ENCODE measurements at regions not wholly inside any gene's neighbourhood (a gene's known extent, or its start where the extent isn't known, plus 50 kb on each side); places are given as distances from the start of the nearest gene placed in this dataset.

DNA sequence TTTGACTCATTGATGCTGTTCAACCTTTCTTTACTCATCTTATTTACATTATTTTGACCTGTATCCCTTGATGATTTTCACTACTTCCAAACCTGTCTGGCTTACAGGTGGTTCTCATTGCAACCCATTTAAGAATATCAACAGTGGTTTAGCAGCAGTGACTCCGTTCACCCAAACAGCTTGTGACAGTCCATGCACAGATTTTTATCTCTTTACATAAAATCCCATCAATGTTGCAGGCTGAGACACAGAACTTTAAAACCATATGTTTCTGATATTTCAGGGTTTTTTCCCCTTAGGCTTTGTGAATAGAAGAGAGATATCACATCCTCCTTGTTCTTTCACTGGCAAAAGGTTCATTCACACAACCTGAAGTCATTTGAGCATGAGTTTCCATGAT, 149.1 kb upstream of the CDIN1 start:
- DNase-seq (no peak), ATAC-seq (no peak)
- Histone ChIP-seq H3K36me3 (no peaks in the 10 kb centered on the region), H3K27me3 (ENCODE audit: low read depth) (no peaks in the 10 kb centered on the region), H3K9me3 (no peaks in the 10 kb centered on the region), H3K4me3 (no peak overlapping the region), H3K27ac (no peak overlapping the region), H3K4me1 (no peaks in the 10 kb centered on the region)
- TF ChIP-seq, protein P1, sequence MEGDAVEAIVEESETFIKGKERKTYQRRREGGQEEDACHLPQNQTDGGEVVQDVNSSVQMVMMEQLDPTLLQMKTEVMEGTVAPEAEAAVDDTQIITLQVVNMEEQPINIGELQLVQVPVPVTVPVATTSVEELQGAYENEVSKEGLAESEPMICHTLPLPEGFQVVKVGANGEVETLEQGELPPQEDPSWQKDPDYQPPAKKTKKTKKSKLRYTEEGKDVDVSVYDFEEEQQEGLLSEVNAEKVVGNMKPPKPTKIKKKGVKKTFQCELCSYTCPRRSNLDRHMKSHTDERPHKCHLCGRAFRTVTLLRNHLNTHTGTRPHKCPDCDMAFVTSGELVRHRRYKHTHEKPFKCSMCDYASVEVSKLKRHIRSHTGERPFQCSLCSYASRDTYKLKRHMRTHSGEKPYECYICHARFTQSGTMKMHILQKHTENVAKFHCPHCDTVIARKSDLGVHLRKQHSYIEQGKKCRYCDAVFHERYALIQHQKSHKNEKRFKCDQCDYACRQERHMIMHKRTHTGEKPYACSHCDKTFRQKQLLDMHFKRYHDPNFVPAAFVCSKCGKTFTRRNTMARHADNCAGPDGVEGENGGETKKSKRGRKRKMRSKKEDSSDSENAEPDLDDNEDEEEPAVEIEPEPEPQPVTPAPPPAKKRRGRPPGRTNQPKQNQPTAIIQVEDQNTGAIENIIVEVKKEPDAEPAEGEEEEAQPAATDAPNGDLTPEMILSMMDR (IDR thresholded peaks at IDR 0.05): no peak
- intact Hi-C loops (cut with DNase I): no loop called here

DNA sequence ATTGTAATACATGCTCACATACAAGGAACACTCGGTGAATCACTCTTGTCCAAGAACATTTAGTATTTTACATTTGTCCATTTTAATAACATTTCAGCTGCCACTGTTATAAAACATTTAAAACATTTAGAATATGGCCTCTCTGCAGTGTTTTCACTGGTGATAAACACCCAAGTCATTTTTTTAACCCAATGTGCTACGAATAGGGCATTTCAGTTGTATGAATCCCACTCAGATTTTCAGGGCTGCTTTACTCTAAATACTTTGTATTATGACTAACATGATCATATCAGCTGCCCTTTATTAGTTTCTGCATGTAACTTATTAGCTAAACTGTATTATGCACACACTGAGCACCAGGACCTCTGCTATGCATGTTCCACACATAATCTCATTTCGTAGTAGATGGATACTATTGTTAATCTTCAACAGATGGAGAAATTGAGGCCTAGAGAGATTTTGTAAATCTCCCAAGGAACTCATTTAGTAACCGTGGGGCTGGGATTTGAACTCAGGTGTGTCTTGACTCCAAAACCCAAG, 148.6 kb upstream of the CDIN1 start:
- TF ChIP-seq, protein P1 (IDR thresholded peaks at IDR 0.05): no peak
- no peaks in the 10 kb centered on the region for H3K9me3 ChIP-seq
- no peak overlapping the region for H3K27ac ChIP-seq
- ATAC-seq (no peak), DNase-seq (no peak)
- H3K4me1 ChIP-seq: no peaks in the 10 kb centered on the region
- H3K36me3 ChIP-seq: no peaks in the 10 kb centered on the region
- intact Hi-C loops (cut with DNase I): no loop called here
- H3K4me3 ChIP-seq: no peak overlapping the region
- no peaks in the 10 kb centered on the region for H3K27me3 ChIP-seq (ENCODE audit: low read depth)

DNA sequence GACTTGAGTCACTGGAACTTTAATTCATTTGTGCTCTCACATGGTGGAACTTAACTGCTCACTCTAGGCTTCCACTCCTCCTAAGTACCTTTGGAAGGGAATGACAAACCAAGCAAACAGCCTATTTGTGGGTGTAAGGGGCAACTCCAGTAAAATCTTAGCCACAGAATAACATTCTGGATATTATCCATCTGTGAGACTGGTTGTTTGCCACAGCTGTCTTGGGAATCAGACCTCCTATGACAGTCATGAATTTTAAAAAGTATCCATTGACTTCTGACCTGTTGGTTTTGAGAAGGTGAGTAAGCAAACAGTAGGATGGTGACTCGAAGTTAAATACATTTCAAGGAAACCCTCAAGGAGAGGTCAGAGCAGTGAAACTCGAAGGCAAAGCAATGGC, 147.3 kb upstream of the CDIN1 start:
- TF ChIP-seq, protein P1 (IDR thresholded peaks at IDR 0.05): no peak
- Histone ChIP-seq H3K36me3 (no peaks in the 10 kb centered on the region), H3K27ac (no peak overlapping the region), H3K4me3 (no peak overlapping the region), H3K9me3 (no peaks in the 10 kb centered on the region), H3K4me1 (no peaks in the 10 kb centered on the region), H3K27me3 (ENCODE audit: low read depth) (no peaks in the 10 kb centered on the region)
- no peak for DNase-seq
- ATAC-seq: no peak
- intact Hi-C loops (cut with DNase I): no loop called here

DNA sequence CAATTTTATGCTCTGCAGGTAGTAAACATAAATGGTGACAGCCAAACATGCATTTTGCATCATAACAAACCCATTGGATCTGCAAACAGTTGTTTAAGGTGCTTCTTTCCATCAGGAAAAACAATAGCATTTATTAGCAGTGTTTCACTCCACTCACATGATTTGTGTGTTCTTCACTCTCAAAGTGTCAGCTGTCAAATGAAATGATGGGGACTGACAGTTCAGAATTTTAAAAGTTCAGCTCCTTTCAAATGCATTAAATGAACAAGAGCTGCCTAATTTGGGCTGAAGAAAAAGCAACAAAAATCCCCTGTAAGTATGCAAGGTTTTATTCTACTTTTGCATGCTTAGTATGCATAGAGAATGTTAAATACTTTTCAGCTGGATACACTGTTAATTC, 145.2 kb upstream of the CDIN1 start:
- intact Hi-C loops (cut with DNase I): no loop called here
- DNase-seq (no peak), ATAC-seq (no peak)
- no peaks in the 10 kb centered on the region for H3K9me3 ChIP-seq
- H3K4me1 ChIP-seq: no peaks in the 10 kb centered on the region
- no peaks in the 10 kb centered on the region for H3K27me3 ChIP-seq (ENCODE audit: low read depth)
- TF ChIP-seq, protein P1 (IDR thresholded peaks at IDR 0.05): no peak
- no peak overlapping the region for H3K27ac ChIP-seq
- no peaks in the 10 kb centered on the region for H3K36me3 ChIP-seq
- no peak overlapping the region for H3K4me3 ChIP-seq

DNA sequence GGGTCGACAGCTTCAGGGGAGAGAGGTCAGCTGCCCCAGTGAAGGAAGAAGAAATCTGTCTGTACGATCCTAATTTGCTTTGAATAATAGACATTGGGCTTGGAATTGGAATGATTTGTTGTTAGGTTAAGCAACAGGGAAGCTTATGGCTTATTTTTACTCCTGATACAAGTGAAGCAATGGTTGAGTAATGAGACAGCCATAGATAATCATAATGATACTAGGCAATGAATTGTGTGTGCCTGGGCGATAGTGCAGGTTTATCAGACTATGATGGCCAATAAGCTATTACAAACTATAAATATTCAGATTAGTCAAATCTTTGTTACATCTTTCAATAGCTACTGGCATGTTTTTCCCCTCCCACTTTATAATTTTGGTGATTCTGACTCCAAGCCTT, 140.9 kb upstream of the CDIN1 start:
- H3K4me3 ChIP-seq: no peak overlapping the region
- no peaks in the 10 kb centered on the region for H3K9me3 ChIP-seq
- DNase-seq (no peak), ATAC-seq (no peak)
- H3K4me1 ChIP-seq: no peaks in the 10 kb centered on the region
- no peak overlapping the region for H3K27ac ChIP-seq
- H3K36me3 ChIP-seq: no peaks in the 10 kb centered on the region
- no peaks in the 10 kb centered on the region for H3K27me3 ChIP-seq (ENCODE audit: low read depth)
- intact Hi-C loops (cut with DNase I): no loop called here
- TF ChIP-seq, protein P1 (IDR thresholded peaks at IDR 0.05): no peak

DNA sequence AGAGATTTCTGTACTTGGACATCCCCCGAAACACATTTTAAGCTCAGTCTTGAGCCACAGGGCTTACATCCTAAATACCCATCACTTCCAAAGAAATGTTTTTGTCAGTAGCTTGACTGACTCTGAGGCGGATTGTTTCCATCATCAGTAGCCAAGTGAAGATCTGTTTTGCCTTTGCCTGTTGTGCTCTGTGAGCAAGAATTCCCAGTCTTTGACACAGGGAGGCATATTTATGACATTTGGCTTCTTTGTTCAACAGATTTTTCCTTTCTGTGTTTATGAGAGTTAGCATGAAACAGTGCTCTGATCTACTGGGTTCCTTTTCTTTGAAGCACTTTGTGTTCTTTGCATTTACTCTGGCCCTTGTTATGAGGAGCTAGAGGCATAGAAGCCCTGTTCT, 132.1 kb upstream of the CDIN1 start:
- TF ChIP-seq, protein P1 (IDR thresholded peaks at IDR 0.05): no peak
- no peaks in the 10 kb centered on the region for H3K36me3 ChIP-seq
- no peak overlapping the region for H3K27ac ChIP-seq
- H3K4me1 ChIP-seq: no peaks in the 10 kb centered on the region
- H3K4me3 ChIP-seq: no peak overlapping the region
- H3K9me3 ChIP-seq: no peaks in the 10 kb centered on the region
- ATAC-seq: no peak
- H3K27me3 ChIP-seq (ENCODE audit: low read depth): no peaks in the 10 kb centered on the region
- intact Hi-C loops (cut with DNase I): no loop called here
- no peak for DNase-seq
